ENCODE measurements at regions not wholly inside any gene's neighbourhood (a gene's known extent, or its start where the extent isn't known, plus 50 kb on each side); places are given as distances from the start of the nearest gene placed in this dataset.

DNA sequence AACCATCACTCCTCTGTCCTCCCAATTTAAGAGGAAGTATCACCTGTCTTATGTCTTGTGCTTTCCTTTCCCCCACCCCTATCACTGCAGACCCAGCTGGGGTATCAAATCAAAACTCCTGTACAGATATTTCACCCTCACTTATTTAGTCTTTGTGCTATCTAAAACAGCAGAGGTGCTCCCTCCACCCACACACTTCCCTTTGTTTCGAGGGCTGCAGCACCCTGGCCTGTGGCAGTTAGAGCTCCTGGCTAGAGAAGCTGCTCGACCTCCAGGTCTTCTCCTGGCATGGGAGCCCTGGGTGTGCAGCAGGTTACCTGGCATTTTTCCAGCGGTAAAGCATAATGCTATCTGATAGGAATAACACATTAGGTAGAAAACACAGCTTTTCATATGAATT, 181.4 kb upstream of the BCL6 start:
- TF ChIP-seq, protein P1, sequence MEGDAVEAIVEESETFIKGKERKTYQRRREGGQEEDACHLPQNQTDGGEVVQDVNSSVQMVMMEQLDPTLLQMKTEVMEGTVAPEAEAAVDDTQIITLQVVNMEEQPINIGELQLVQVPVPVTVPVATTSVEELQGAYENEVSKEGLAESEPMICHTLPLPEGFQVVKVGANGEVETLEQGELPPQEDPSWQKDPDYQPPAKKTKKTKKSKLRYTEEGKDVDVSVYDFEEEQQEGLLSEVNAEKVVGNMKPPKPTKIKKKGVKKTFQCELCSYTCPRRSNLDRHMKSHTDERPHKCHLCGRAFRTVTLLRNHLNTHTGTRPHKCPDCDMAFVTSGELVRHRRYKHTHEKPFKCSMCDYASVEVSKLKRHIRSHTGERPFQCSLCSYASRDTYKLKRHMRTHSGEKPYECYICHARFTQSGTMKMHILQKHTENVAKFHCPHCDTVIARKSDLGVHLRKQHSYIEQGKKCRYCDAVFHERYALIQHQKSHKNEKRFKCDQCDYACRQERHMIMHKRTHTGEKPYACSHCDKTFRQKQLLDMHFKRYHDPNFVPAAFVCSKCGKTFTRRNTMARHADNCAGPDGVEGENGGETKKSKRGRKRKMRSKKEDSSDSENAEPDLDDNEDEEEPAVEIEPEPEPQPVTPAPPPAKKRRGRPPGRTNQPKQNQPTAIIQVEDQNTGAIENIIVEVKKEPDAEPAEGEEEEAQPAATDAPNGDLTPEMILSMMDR (conservative IDR thresholded peaks at IDR 0.05; ENCODE audit: low read depth, low read length): no peak
- Histone ChIP-seq H3K9ac (no peak overlapping the region), H2AFZ (ENCODE audit: low read depth) (no peak overlapping the region), H3K79me2 (ENCODE audit: insufficient read depth, low read depth) (no peaks in the 10 kb centered on the region), H3K4me3 (IDR thresholded peaks at IDR 0.05; ENCODE audit: insufficient read depth, low read depth, low read length) (no peak overlapping the region), H3K27ac (no peak overlapping the region), H3K4me1 (ENCODE audit: low read depth, poor library complexity, severe bottlenecking) (no peaks in the 10 kb centered on the region), H3K27me3 (ENCODE audit: insufficient read depth, low read depth) (no peaks in the 10 kb centered on the region), H4K20me1 (ENCODE audit: insufficient read depth) (no peaks in the 10 kb centered on the region), H3K4me2 (no peak overlapping the region), H3K36me3 (ENCODE audit: insufficient read depth) (no peaks in the 10 kb centered on the region)

- TF ChIP-seq, protein P1 (conservative IDR thresholded peaks at IDR 0.05; ENCODE audit: low read depth, low read length): no peak
- no peak overlapping the region for H3K4me2 ChIP-seq
Observed at GRCh38 chr3:187927565-187927964, 182.3 kb upstream of the BCL6 start.

GRCh38 chr3:187929112-187929816, 184.0 kb upstream of the BCL6 start:
- TF ChIP-seq, protein P1 (conservative IDR thresholded peaks at IDR 0.05; ENCODE audit: low read depth, low read length): no peak
- Histone ChIP-seq H3K79me2 (ENCODE audit: insufficient read depth, low read depth) (no peaks in the 10 kb centered on the region), H3K27me3 (ENCODE audit: insufficient read depth, low read depth) (no peaks in the 10 kb centered on the region), H3K36me3 (ENCODE audit: insufficient read depth) (no peaks in the 10 kb centered on the region), H3K27ac (no peak overlapping the region), H4K20me1 (ENCODE audit: insufficient read depth) (no peaks in the 10 kb centered on the region), H3K4me1 (ENCODE audit: low read depth, poor library complexity, severe bottlenecking) (no peaks in the 10 kb centered on the region), H2AFZ (ENCODE audit: low read depth) (no peak overlapping the region), H3K4me2 (no peak overlapping the region), H3K9ac (no peak overlapping the region), H3K4me3 (IDR thresholded peaks at IDR 0.05; ENCODE audit: insufficient read depth, low read depth, low read length) (no peak overlapping the region)

More at GRCh38 chr3:187927565-187927964, 182.3 kb upstream of the BCL6 start:
- Histone ChIP-seq H3K27me3 (ENCODE audit: insufficient read depth, low read depth) (no peaks in the 10 kb centered on the region), H3K9ac (no peak overlapping the region), H3K36me3 (ENCODE audit: insufficient read depth) (no peaks in the 10 kb centered on the region), H4K20me1 (ENCODE audit: insufficient read depth) (no peaks in the 10 kb centered on the region), H3K4me3 (IDR thresholded peaks at IDR 0.05; ENCODE audit: insufficient read depth, low read depth, low read length) (no peak overlapping the region), H3K79me2 (ENCODE audit: insufficient read depth, low read depth) (no peaks in the 10 kb centered on the region), H3K27ac (no peak overlapping the region), H3K4me1 (ENCODE audit: low read depth, poor library complexity, severe bottlenecking) (no peaks in the 10 kb centered on the region), H2AFZ (ENCODE audit: low read depth) (no peak overlapping the region)

DNA sequence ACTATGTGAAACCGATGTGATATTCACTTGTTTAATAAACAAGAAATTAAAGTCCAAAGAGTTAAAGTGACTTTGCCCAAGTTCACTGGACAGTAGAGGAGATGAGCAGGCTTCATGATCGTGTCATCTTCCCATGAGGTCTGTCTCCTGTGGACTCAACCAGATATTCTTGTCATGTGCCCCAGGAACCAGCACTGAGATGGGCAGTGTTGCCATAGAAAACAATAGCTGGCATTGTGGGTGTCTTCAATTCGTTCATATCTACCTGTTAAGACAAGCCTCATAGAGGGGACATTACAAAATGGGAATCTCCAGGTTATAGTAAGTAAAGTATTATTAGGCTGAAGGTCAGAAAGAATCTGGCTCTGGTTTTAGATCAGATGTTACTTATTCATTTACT, 184.8 kb upstream of the BCL6 start:
- H3K79me2 ChIP-seq (ENCODE audit: insufficient read depth, low read depth): no peaks in the 10 kb centered on the region
- TF ChIP-seq, protein P1 (conservative IDR thresholded peaks at IDR 0.05; ENCODE audit: low read depth, low read length): no peak
- H3K36me3 ChIP-seq (ENCODE audit: insufficient read depth): no peaks in the 10 kb centered on the region
- H4K20me1 ChIP-seq (ENCODE audit: insufficient read depth): no peaks in the 10 kb centered on the region
- H2AFZ ChIP-seq (ENCODE audit: low read depth): no peak overlapping the region
- H3K27me3 ChIP-seq (ENCODE audit: insufficient read depth, low read depth): no peaks in the 10 kb centered on the region; the same call in 1 of the 2 replicates
- H3K9ac ChIP-seq: no peak overlapping the region
- H3K4me3 ChIP-seq (IDR thresholded peaks at IDR 0.05; ENCODE audit: insufficient read depth, low read depth, low read length): no peak overlapping the region
- no peaks in the 10 kb centered on the region for H3K4me1 ChIP-seq (ENCODE audit: low read depth, poor library complexity, severe bottlenecking)
- no peak overlapping the region for H3K27ac ChIP-seq
- H3K4me2 ChIP-seq: no peak overlapping the region
